WI38 (cell line): ENCODE measurements at regions not wholly inside any gene's neighbourhood (a gene's known extent, or its start where the extent isn't known, plus 50 kb on each side); places are given as distances from the start of the nearest gene placed in this dataset.

ENCODE experiments used
- H3K4me3 ChIP-seq: 2 replicates; pipeline ENCODE4 v1.5.1; 2011; ENCODE audit warnings: low read depth, mild to moderate bottlenecking, control low read depth, low read length
- CTCF ChIP-seq: IDR thresholded peaks from 2 replicates; pipeline ENCODE4 v1.5.1; 2012; ENCODE audit warnings: low read depth, mild to moderate bottlenecking, control low read depth, low read length

- TF ChIP-seq CTCF, result no peak
- no peak overlapping the region for H3K4me3 ChIP-seq
Observed at GRCh38 chr4:59834943-59835342, 1365.2 kb upstream of the ADGRL3 start.

- no peak overlapping the region for H3K4me3 ChIP-seq
- TF ChIP-seq CTCF, result no peak
Observed at GRCh38 chr4:59837751-59838150, 1362.4 kb upstream of the ADGRL3 start.

GRCh38 chr4:59838236-59838635, 1361.9 kb upstream of the ADGRL3 start:
- no peak for TF ChIP-seq CTCF
- H3K4me3 ChIP-seq, result no peak overlapping the region

- no peak overlapping the region for H3K4me3 ChIP-seq
- no peak for TF ChIP-seq CTCF
Observed at GRCh38 chr4:59841698-59842097, 1358.4 kb upstream of the ADGRL3 start.

- H3K4me3 ChIP-seq, result no peak overlapping the region
- no peak for TF ChIP-seq CTCF
Observed at GRCh38 chr4:59848457-59848856, 1351.7 kb upstream of the ADGRL3 start.

- H3K4me3 ChIP-seq, result no peak overlapping the region
- TF ChIP-seq CTCF, result no peak
Observed at GRCh38 chr4:59855630-59856352, 1344.3 kb upstream of the ADGRL3 start.

- no peak for TF ChIP-seq CTCF
- no peak overlapping the region for H3K4me3 ChIP-seq
Observed at GRCh38 chr4:59869056-59869455, 1331.1 kb upstream of the ADGRL3 start.
